ENCODE measurements at regions not wholly inside any gene's neighbourhood (a gene's known extent, or its start where the extent isn't known, plus 50 kb on each side); places are given as distances from the start of the nearest gene placed in this dataset.

- H3K36me3 ChIP-seq: peaks cover 5 to 97% (median 60%) of the 10 kb centered on the region in 3 donors
- ATAC-seq (no peak), FAIRE-seq (no peak), DNase-seq (peak in 2 of 6 donors; percentile 6 to 32)
- no peaks in the 10 kb centered on the region for H3K27me3 ChIP-seq
- TF ChIP-seq CTCF (IDR thresholded peaks at IDR 0.05): no peak
- H3K9me3 ChIP-seq: peaks cover 0 to 54% (median 10%) of the 10 kb centered on the region in 4 donors
- no peak overlapping the region for H3K4me3 ChIP-seq
- intact Hi-C loops (cut with DNase I): no loop called here
- 82 to 85% methylated on average over 18 of the region's 18 CpGs for WGBS, 2 donors
- H3K4me1 ChIP-seq: no peaks in the 10 kb centered on the region
- no peak overlapping the region for H3K27ac ChIP-seq
These were observed 103.4 kb downstream of the SNRPN start for GRCh38 chr15:25058080-25058785.

- H3K27me3 ChIP-seq: no peaks in the 10 kb centered on the region
- 83 to 85% methylated on average over 20 of the region's 20 CpGs for WGBS, 2 donors
- H3K27ac ChIP-seq: no peak overlapping the region
- H3K9me3 ChIP-seq: peaks cover 0 to 67% (median 10%) of the 10 kb centered on the region in 4 donors
- H3K4me1 ChIP-seq: no peaks in the 10 kb centered on the region
- H3K36me3 ChIP-seq: peaks cover 5 to 97% (median 57%) of the 10 kb centered on the region in 3 donors
- ATAC-seq (no peak), FAIRE-seq (no peak), DNase-seq (no peak)
- TF ChIP-seq CTCF (IDR thresholded peaks at IDR 0.05): no peak
- intact Hi-C loops (cut with DNase I): no loop called here
- H3K4me3 ChIP-seq: no peak overlapping the region
These were observed 105.1 kb downstream of the SNRPN start for GRCh38 chr15:25059698-25060471.

GRCh38 chr15:25060472-25060803 lies 105.7 kb downstream of the SNRPN start:
- TF ChIP-seq CTCF (IDR thresholded peaks at IDR 0.05): no peak
- ATAC-seq (no peak), DNase-seq (peak in 1 of 6 donors; percentile 8), FAIRE-seq (no peak)
- 81 to 82% methylated on average over 8 of the region's 8 CpGs for WGBS, 2 donors
- Histone ChIP-seq H3K36me3 (peaks cover 7 to 97% (median 54%) of the 10 kb centered on the region in 3 donors), H3K4me3 (no peak overlapping the region), H3K4me1 (no peaks in the 10 kb centered on the region), H3K9me3 (peaks cover 0 to 64% (median 10%) of the 10 kb centered on the region in 4 donors), H3K27ac (no peak overlapping the region), H3K27me3 (no peaks in the 10 kb centered on the region)
- intact Hi-C loops (cut with DNase I): no loop called here

- WGBS, 2 donors: 82 to 86% methylated on average over 10 of the region's 10 CpGs
- ATAC-seq (no peak), DNase-seq (peak in 2 of 6 donors; percentile 5 to 8), FAIRE-seq (no peak)
- Histone ChIP-seq H3K4me3 (no peak overlapping the region), H3K9me3 (peaks cover 0 to 64% (median 8%) of the 10 kb centered on the region in 4 donors), H3K27me3 (no peaks in the 10 kb centered on the region), H3K4me1 (no peaks in the 10 kb centered on the region), H3K36me3 (peaks cover 2 to 97% (median 51%) of the 10 kb centered on the region in 3 donors), H3K27ac (no peak overlapping the region)
- no peak for TF ChIP-seq CTCF (IDR thresholded peaks at IDR 0.05)
- intact Hi-C loops (cut with DNase I): no loop called here
These were observed 106.3 kb downstream of the SNRPN start for GRCh38 chr15:25060996-25061620.
